GM12878 (cell line): ENCODE measurements at regions not wholly inside any gene's neighbourhood (a gene's known extent, or its start where the extent isn't known, plus 50 kb on each side); places are given as distances from the start of the nearest gene placed in this dataset.

ENCODE experiments used
- ATAC-seq: fragments of 200-7000 bp; cut with Tn5 transposase; 3 replicates; pipeline ENCODE4 v1.9.1; 2020; ENCODE audit warnings: mild to moderate bottlenecking, moderate library complexity
- BruUV-seq: library from RNA; stranded (reverse); fragments of 400-500 nt; replicated peaks from 2 replicates; lab custom pipeline; 2021; lab: Mats Ljungman, UMichigan
- CTCF ChIA-PET: fragments of 300-600 bp; sonication (Branson Sonifier 250); formaldehyde crosslinking; extraction: SDS; loops from one replicate; lab custom pipeline; 2021; ENCODE audit warnings: inconsistent platforms; lab: Yijun Ruan, JAX
- POLR2A ChIA-PET: fragments of 350-600 bp; formaldehyde crosslinking; extraction: SDS; loops from one replicate; lab custom pipeline; 2021; ENCODE audit warnings: inconsistent platforms; lab: Charles Lee
- RAD21 ChIA-PET: fragments of 300-600 bp; sonication (Branson Sonifier 250); formaldehyde crosslinking; loops from one replicate; lab custom pipeline; 2023; ENCODE audit warnings: antibody characterized with exemption; ENCODE audit not compliant: unreplicated experiment; lab: Charles Lee
- SMC1A ChIA-PET: fragments of 300-600 bp; sonication (Branson Sonifier 250); formaldehyde crosslinking; loops from one replicate; lab custom pipeline; 2023; ENCODE audit not compliant: unreplicated experiment, uncharacterized antibody; lab: Charles Lee
- DNase-seq: peaks from one replicate; pipeline ENCODE4 v3.0.0-alpha.2; 2011; ENCODE audit warnings: low read depth, low spot score
- FAIRE-seq: peaks from 3 replicates; lab custom pipeline; 2011; peaks lifted over from hg19 to GRCh38; lab: Jason Lieb, UNC
- H2AFZ ChIP-seq: 2 replicates; pipeline ENCODE4 v1.6.0; 2011; ENCODE audit warnings: low read depth, low read length, control low read depth; ENCODE audit not compliant: control insufficient read depth
- H3K27ac ChIP-seq: 2 replicates; pipeline ENCODE4 v1.5.1; 2011; ENCODE audit warnings: control low read depth; ENCODE audit not compliant: control insufficient read depth, insufficient read depth
- H3K27me3 ChIP-seq, 2 experiments: replicated peaks in 1 of 2; 2 replicates each; pipeline versions ENCODE4 v1.6.0 to v1.6.1; 2011; ENCODE audit warnings: low read length in 1 of 2; ENCODE audit not compliant: control insufficient read depth in 2 of 2, insufficient read depth in 2 of 2
- H3K36me3 ChIP-seq, 2 experiments: 2 replicates each; pipeline ENCODE4 v1.5.1; 2011; ENCODE audit warnings: low read length in 1 of 2; ENCODE audit not compliant: control insufficient read depth in 2 of 2, insufficient read depth in 2 of 2
- H3K4me1 ChIP-seq: 2 replicates; pipeline ENCODE4 v1.6.1; 2011; ENCODE audit warnings: mild to moderate bottlenecking, low read length, moderate library complexity, mixed read lengths; ENCODE audit not compliant: control insufficient read depth, insufficient read depth
- H3K4me2 ChIP-seq: 2 replicates; pipeline ENCODE4 v1.6.0; 2011; ENCODE audit warnings: control low read depth; ENCODE audit not compliant: control insufficient read depth, insufficient read depth
- H3K4me3 ChIP-seq: fragments of 200-600 bp; sonication (generic); 2 replicates; pipeline ENCODE4 v1.5.1; 2016
- H3K79me2 ChIP-seq: 2 replicates; pipeline ENCODE4 v1.6.0; 2011; ENCODE audit warnings: low read length; ENCODE audit not compliant: control insufficient read depth, insufficient read depth
- H3K9ac ChIP-seq: 2 replicates; pipeline ENCODE4 v1.8.0; 2011; ENCODE audit warnings: low read length, control low read depth, mixed read lengths; ENCODE audit not compliant: control insufficient read depth, insufficient read depth
- H3K9me3 ChIP-seq: replicated peaks from 3 replicates; pipeline ENCODE4 v1.5.1; 2011; ENCODE audit warnings: mild to moderate bottlenecking, low read length; ENCODE audit not compliant: control insufficient read depth, insufficient read depth
- H4K20me1 ChIP-seq: 2 replicates; pipeline ENCODE4 v1.6.0; 2011; ENCODE audit not compliant: control insufficient read depth, insufficient read depth
- CREM ChIP-seq: IDR thresholded peaks from 2 replicates; pipeline ENCODE4 v1.6.1; 2014; ENCODE audit warnings: antibody characterized with exemption, low read depth
- ELK1 ChIP-seq: IDR thresholded peaks from 2 replicates; pipeline ENCODE4 v1.6.1; 2012; ENCODE audit warnings: low read depth, low read length, improper control_type of control experiment
- NKRF ChIP-seq: fragments of 450-650 bp; conservative IDR thresholded peaks from 2 replicates; pipeline ENCODE4 v1.6.1; 2017; ENCODE audit warnings: mild to moderate bottlenecking, moderate library complexity
- NR2C2 ChIP-seq: IDR thresholded peaks from 2 replicates; pipeline ENCODE4 v1.6.1; 2011; ENCODE audit warnings: borderline replicate concordance, low read depth; ENCODE audit not compliant: control insufficient read depth, insufficient read length
- NRF1 ChIP-seq: conservative IDR thresholded peaks from 2 replicates; pipeline ENCODE4 v1.6.1; 2011; ENCODE audit warnings: mild to moderate bottlenecking, low read depth, low read length, improper control_type of control experiment
- RAD21 ChIP-seq: IDR thresholded peaks from 2 replicates; pipeline ENCODE4 v1.6.1; 2011; ENCODE audit warnings: mild to moderate bottlenecking, low read depth, low read length, moderate library complexity; ENCODE audit not compliant: insufficient read depth
- RBBP5 ChIP-seq: fragments of 200-600 bp; sonication (generic); conservative IDR thresholded peaks from 2 replicates; pipeline ENCODE4 v1.6.1; 2016
- SPI1 ChIP-seq: IDR thresholded peaks from 2 replicates; pipeline ENCODE4 v1.6.1; 2011; ENCODE audit warnings: low read depth, mild to moderate bottlenecking, low read length, moderate library complexity, borderline replicate concordance; ENCODE audit not compliant: insufficient read depth
- SREBF1 ChIP-seq: IDR thresholded peaks from 2 replicates; pipeline ENCODE4 v1.6.1; 2012; ENCODE audit warnings: mild to moderate bottlenecking, low read length
- SREBF2 ChIP-seq: IDR thresholded peaks from 2 replicates; pipeline ENCODE4 v1.6.1; 2012; ENCODE audit warnings: mild to moderate bottlenecking, low read length
- STAT3 ChIP-seq: IDR thresholded peaks from 2 replicates; pipeline ENCODE4 v1.6.1; 2011; ENCODE audit warnings: low read depth, low read length, improper control_type of control experiment
- TCF7 ChIP-seq: IDR thresholded peaks from 2 replicates; pipeline ENCODE4 v1.6.1; 2014; ENCODE audit warnings: antibody characterized with exemption, borderline replicate concordance
- ZZZ3 ChIP-seq: IDR thresholded peaks from 2 replicates; pipeline ENCODE4 v1.6.1; 2011; ENCODE audit warnings: low read depth; ENCODE audit not compliant: control insufficient read depth, insufficient read length
- WGBS: methylation state at CpG from one replicate; pipeline ENCODE4 v1.1.6; 2016; ENCODE audit warnings: low lambda C conversion rate; ENCODE audit not compliant: insufficient replicate concordance, insufficient coverage; ENCODE audit errors: missing lambda C conversion rate; 5-methylcytosine and 5-hydroxymethylcytosine counted together
- in situ Hi-C: fragments of 300-500 bp; cut with MboI; formaldehyde crosslinking; loops from 9 replicates; pipeline ENCODE4 v1.14.3; 2018; ENCODE audit warnings: mixed read lengths
- intact Hi-C: fragments of 100-400 bp; cut with micrococcal nuclease; formaldehyde crosslinking; loops from one replicate; pipeline ENCODE4 v1.14.2; 2022; ENCODE audit not compliant: unreplicated experiment
- TF ChIP-seq, protein P1 (sequence below): fragments of 450-650 bp; IDR thresholded peaks from 2 replicates; pipeline ENCODE4 v1.6.1; 2017; ENCODE audit warnings: mild to moderate bottlenecking, moderate library complexity

DNA sequence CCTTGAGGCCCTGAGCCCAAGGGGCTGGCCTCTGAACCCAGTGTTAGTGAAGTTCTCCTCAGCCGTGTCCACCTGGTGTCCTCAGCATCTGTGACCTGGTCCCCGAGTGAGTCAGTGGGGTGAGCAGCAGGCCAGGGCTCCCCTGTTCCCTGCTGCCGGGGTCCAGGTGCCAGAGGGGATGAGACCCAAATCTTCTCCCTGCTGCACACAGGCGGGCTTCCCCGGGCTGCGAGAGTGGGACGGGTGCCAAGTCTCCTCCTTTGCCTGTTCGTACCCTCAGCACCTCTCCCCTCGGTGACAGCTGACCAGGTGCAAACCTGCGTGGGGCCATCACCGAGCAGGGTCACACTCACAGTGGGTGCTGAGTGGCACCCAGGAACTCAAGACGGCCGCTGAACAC, 514.5 kb downstream of the TBC1D22A start:
- no peak overlapping the region for H3K27ac ChIP-seq
- no peak for FAIRE-seq
- TF ChIP-seq RBBP5 (no peak), SPI1 (no peak), ELK1 (no peak), NKRF (no peak), TCF7 (no peak), STAT3 (no peak), NR2C2 (no peak), RAD21 (no peak), ZZZ3 (no peak), SREBF2 (no peak), CREM (no peak), SREBF1 (no peak), NRF1 (no peak)
- TF ChIP-seq, protein P1, sequence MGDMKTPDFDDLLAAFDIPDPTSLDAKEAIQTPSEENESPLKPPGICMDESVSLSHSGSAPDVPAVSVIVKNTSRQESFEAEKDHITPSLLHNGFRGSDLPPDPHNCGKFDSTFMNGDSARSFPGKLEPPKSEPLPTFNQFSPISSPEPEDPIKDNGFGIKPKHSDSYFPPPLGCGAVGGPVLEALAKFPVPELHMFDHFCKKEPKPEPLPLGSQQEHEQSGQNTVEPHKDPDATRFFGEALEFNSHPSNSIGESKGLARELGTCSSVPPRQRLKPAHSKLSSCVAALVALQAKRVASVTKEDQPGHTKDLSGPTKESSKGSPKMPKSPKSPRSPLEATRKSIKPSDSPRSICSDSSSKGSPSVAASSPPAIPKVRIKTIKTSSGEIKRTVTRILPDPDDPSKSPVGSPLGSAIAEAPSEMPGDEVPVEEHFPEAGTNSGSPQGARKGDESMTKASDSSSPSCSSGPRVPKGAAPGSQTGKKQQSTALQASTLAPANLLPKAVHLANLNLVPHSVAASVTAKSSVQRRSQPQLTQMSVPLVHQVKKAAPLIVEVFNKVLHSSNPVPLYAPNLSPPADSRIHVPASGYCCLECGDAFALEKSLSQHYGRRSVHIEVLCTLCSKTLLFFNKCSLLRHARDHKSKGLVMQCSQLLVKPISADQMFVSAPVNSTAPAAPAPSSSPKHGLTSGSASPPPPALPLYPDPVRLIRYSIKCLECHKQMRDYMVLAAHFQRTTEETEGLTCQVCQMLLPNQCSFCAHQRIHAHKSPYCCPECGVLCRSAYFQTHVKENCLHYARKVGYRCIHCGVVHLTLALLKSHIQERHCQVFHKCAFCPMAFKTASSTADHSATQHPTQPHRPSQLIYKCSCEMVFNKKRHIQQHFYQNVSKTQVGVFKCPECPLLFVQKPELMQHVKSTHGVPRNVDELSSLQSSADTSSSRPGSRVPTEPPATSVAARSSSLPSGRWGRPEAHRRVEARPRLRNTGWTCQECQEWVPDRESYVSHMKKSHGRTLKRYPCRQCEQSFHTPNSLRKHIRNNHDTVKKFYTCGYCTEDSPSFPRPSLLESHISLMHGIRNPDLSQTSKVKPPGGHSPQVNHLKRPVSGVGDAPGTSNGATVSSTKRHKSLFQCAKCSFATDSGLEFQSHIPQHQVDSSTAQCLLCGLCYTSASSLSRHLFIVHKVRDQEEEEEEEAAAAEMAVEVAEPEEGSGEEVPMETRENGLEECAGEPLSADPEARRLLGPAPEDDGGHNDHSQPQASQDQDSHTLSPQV, result no peak
- SMC1A ChIA-PET, result no interaction called here
- no TSS peak for BruUV-seq
- ATAC-seq, result no peak
- no peak overlapping the region for H3K4me2 ChIP-seq
- no peak for DNase-seq
- H3K4me1 ChIP-seq, result no peaks in the 10 kb centered on the region
- no peaks in the 10 kb centered on the region for H3K27me3 ChIP-seq
- intact Hi-C loops (no loop called here), in situ Hi-C loops (no loop called here)
- no peaks in the 10 kb centered on the region for H3K36me3 ChIP-seq
- H3K79me2 ChIP-seq, result no peaks in the 10 kb centered on the region
- WGBS, result 50% methylated on average over 13 of the region's 13 CpGs
- H3K4me3 ChIP-seq, result no peak overlapping the region
- RAD21 ChIA-PET, result no interaction called here
- POLR2A ChIA-PET, result no interaction called here
- CTCF ChIA-PET, result no interaction called here
- no peaks in the 10 kb centered on the region for H3K9me3 ChIP-seq
- H3K9ac ChIP-seq, result no peak overlapping the region
- no peaks in the 10 kb centered on the region for H4K20me1 ChIP-seq
- no peak overlapping the region for H2AFZ ChIP-seq
